Type B pancreatic cell (in vitro differentiated cells): ENCODE measurements at regions not wholly inside any gene's neighbourhood (a gene's known extent, or its start where the extent isn't known, plus 50 kb on each side); places are given as distances from the start of the nearest gene placed in this dataset.
A peak's percentile ranks its signal among the peaks of the same experiment; 100 is the strongest.

Experiments
- DNase-seq: peaks from one replicate; pipeline ENCODE4 v3.0.0; 2021; ENCODE audit warnings: mixed read lengths; ENCODE audit not compliant: unreplicated experiment; ENCODE audit errors: extremely low spot score
- H3K27ac Mint-ChIP-seq: 2 replicates; pipeline ENCODE4 v1.8.0; 2021; ENCODE audit warnings: mild to moderate bottlenecking, mixed read lengths
- H3K27me3 Mint-ChIP-seq: 2 replicates; pipeline ENCODE4 v1.8.0; 2021; ENCODE audit warnings: mixed read lengths
- H3K36me3 Mint-ChIP-seq: 2 replicates; pipeline ENCODE4 v1.8.0; 2021; ENCODE audit warnings: mixed read lengths
- H3K4me1 Mint-ChIP-seq: one replicate; pipeline ENCODE4 v1.8.0; 2021; ENCODE audit warnings: mixed read lengths; ENCODE audit not compliant: unreplicated experiment
- H3K4me3 Mint-ChIP-seq: 2 replicates; pipeline ENCODE4 v1.8.0; 2021; ENCODE audit warnings: mild to moderate bottlenecking, mixed read lengths
- H3K9me3 Mint-ChIP-seq: 2 replicates; pipeline ENCODE4 v1.8.0; 2021; ENCODE audit warnings: mixed read lengths
- CTCF ChIP-seq: fragments of 200-600 bp; sonication (generic); conservative IDR thresholded peaks from 2 replicates; pipeline ENCODE4 v1.5.0; 2021; ENCODE audit warnings: antibody characterized with exemption, mild to moderate bottlenecking

GRCh38 chr5:124675931-124676846, 70.2 kb downstream of the ZNF608 start:
- Mint-ChIP-seq H3K36me3 (peaks cover 19% of the 10 kb centered on the region), H3K27ac (no peak overlapping the region), H3K9me3 (no peaks in the 10 kb centered on the region), H3K4me3 (peak overlapping the region; percentile 10), H3K27me3 (no peaks in the 10 kb centered on the region), H3K4me1 (peaks cover 63% of the 10 kb centered on the region)
- DNase-seq: no peak
- TF ChIP-seq CTCF: no peak

- Mint-ChIP-seq H3K27me3 (no peaks in the 10 kb centered on the region), H3K4me3 (peak overlapping the region; percentile 16), H3K27ac (peak overlapping the region; percentile 84), H3K36me3 (no peaks in the 10 kb centered on the region), H3K9me3 (no peaks in the 10 kb centered on the region), H3K4me1 (peaks cover 59% of the 10 kb centered on the region)
- TF ChIP-seq CTCF: no peak
- no peak for DNase-seq
These were observed 75.2 kb downstream of the ZNF608 start for GRCh38 chr5:124671193-124671592.

GRCh38 chr5:124670722-124671184, 75.7 kb downstream of the ZNF608 start:
- peak overlapping the region; percentile 84 for H3K27ac Mint-ChIP-seq
- H3K4me3 Mint-ChIP-seq: peak overlapping the region; percentile 16
- peaks cover 59% of the 10 kb centered on the region for H3K4me1 Mint-ChIP-seq
- TF ChIP-seq CTCF: no peak
- DNase-seq: no peak
- no peaks in the 10 kb centered on the region for H3K36me3 Mint-ChIP-seq
- H3K9me3 Mint-ChIP-seq: no peaks in the 10 kb centered on the region
- no peaks in the 10 kb centered on the region for H3K27me3 Mint-ChIP-seq

GRCh38 chr5:124669956-124670721, 76.3 kb downstream of the ZNF608 start:
- H3K27ac Mint-ChIP-seq: peak overlapping the region; percentile 84
- TF ChIP-seq CTCF: no peak
- peaks cover 60% of the 10 kb centered on the region for H3K4me1 Mint-ChIP-seq
- H3K9me3 Mint-ChIP-seq: no peaks in the 10 kb centered on the region
- H3K4me3 Mint-ChIP-seq: peak overlapping the region; percentile 16
- DNase-seq: no peak
- H3K36me3 Mint-ChIP-seq: no peaks in the 10 kb centered on the region
- no peaks in the 10 kb centered on the region for H3K27me3 Mint-ChIP-seq

DNA sequence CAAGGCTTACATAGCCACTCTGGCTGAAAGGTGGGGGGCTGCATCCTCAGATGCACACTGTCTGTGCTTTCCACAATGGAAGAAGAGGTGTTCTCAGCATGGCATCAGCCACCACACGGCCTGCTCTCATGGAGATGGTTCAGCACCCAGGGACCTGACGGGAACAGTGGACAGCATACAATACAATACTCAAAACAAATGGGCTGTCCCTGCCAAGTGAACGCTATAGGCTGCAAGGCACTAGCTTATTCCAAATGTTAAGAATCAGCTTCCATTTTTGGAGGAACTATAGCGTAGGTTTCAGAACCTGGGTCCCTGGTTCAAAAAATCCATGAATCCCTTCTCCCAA, 77.2 kb downstream of the ZNF608 start:
- no peak for DNase-seq
- no peak overlapping the region for H3K27ac Mint-ChIP-seq
- H3K4me1 Mint-ChIP-seq: peaks cover 60% of the 10 kb centered on the region
- no peaks in the 10 kb centered on the region for H3K9me3 Mint-ChIP-seq
- H3K36me3 Mint-ChIP-seq: no peaks in the 10 kb centered on the region
- no peak for TF ChIP-seq CTCF
- no peaks in the 10 kb centered on the region for H3K27me3 Mint-ChIP-seq
- H3K4me3 Mint-ChIP-seq: no peak overlapping the region
